Bone marrow (tissue), 2 donors: ENCODE measurements at regions not wholly inside any gene's neighbourhood (a gene's known extent, or its start where the extent isn't known, plus 50 kb on each side); places are given as distances from the start of the nearest gene placed in this dataset.
"Not testable (repeated sequence)": the region's sequence is repeated elsewhere in the genome, so short reads cannot be mapped to it uniquely, and the experiment has no call there.

Experiments
- DNase-seq, 2 donors: peaks; one replicate each; lab custom pipeline; 2025; lab: John Stamatoyannopoulos, UW

- DNase-seq = no peak
Measured at GRCh38 chr11:100581318-100581717, 105.8 kb upstream of the ARHGAP42 start.

- no peak for DNase-seq
Measured at GRCh38 chr11:100584201-100584985, 102.7 kb upstream of the ARHGAP42 start.

- DNase-seq = no peak
Measured at GRCh38 chr11:100585728-100586127, 101.4 kb upstream of the ARHGAP42 start.

- DNase-seq = no peak
Measured at GRCh38 chr11:100586361-100587101, 100.6 kb upstream of the ARHGAP42 start.

- no peak for DNase-seq
Measured at GRCh38 chr11:100592619-100593260, 94.3 kb upstream of the ARHGAP42 start.

GRCh38 chr11:100593291-100593690, 93.8 kb upstream of the ARHGAP42 start:
- DNase-seq = no peak

GRCh38 chr11:100594320-100594719, 92.8 kb upstream of the ARHGAP42 start:
- DNase-seq = no peak

GRCh38 chr11:100600941-100601340, 86.1 kb upstream of the ARHGAP42 start:
- no peak for DNase-seq

- no peak for DNase-seq
Measured at GRCh38 chr11:100602716-100603115, 84.4 kb upstream of the ARHGAP42 start.

GRCh38 chr11:100607761-100608160, 79.3 kb upstream of the ARHGAP42 start:
- DNase-seq = not testable (repeated sequence)

- no peak for DNase-seq
Measured at GRCh38 chr11:100612766-100613165, 74.3 kb upstream of the ARHGAP42 start.

- no peak for DNase-seq
Measured at GRCh38 chr11:100618914-100619313, 68.2 kb upstream of the ARHGAP42 start.

GRCh38 chr11:100619484-100619883, 67.6 kb upstream of the ARHGAP42 start:
- no peak for DNase-seq

- no peak for DNase-seq
Measured at GRCh38 chr11:100622404-100622803, 64.7 kb upstream of the ARHGAP42 start.

GRCh38 chr11:100624346-100624745, 62.7 kb upstream of the ARHGAP42 start:
- DNase-seq = no peak

GRCh38 chr11:100625041-100625440, 62.0 kb upstream of the ARHGAP42 start:
- no peak for DNase-seq

- DNase-seq = no peak
Measured at GRCh38 chr11:100629671-100630070, 57.4 kb upstream of the ARHGAP42 start.

- DNase-seq = no peak
Measured at GRCh38 chr11:100630898-100631297, 56.2 kb upstream of the ARHGAP42 start.

- DNase-seq = no peak
Measured at GRCh38 chr11:100631316-100631715, 55.8 kb upstream of the ARHGAP42 start.

GRCh38 chr11:100632941-100633452, 54.1 kb upstream of the ARHGAP42 start:
- no peak for DNase-seq

- no peak for DNase-seq
Measured at GRCh38 chr11:100635194-100635593, 51.9 kb upstream of the ARHGAP42 start.

- no peak for DNase-seq
Measured at GRCh38 chr11:100636536-100636935, 50.6 kb upstream of the ARHGAP42 start.
